Memory B cell (primary cell): ENCODE measurements at regions not wholly inside any gene's neighbourhood (a gene's known extent, or its start where the extent isn't known, plus 50 kb on each side); places are given as distances from the start of the nearest gene placed in this dataset.

ENCODE experiments used
- ATAC-seq: fragments of 150-1000 bp; cut with Tn5 transposase; 2 replicates; pipeline ENCODE4 v1.10.0; 2021; ENCODE audit warnings: low read depth, mild to moderate bottlenecking, moderate library complexity
- DNase-seq, 2 donors: peaks; one replicate each; pipeline ENCODE4 v3.0.0; 2022; ENCODE audit warnings: low spot score in 2 of 2
- H3K27ac Mint-ChIP-seq: one replicate; pipeline ENCODE4 v1.8.0; 2022; ENCODE audit warnings: mild to moderate bottlenecking, moderate library complexity, mixed read lengths
- H3K27me3 Mint-ChIP-seq: one replicate; pipeline ENCODE4 v1.8.0; 2022; ENCODE audit warnings: mixed read lengths
- H3K36me3 Mint-ChIP-seq: one replicate; pipeline ENCODE4 v1.8.0; 2022; ENCODE audit warnings: mild to moderate bottlenecking, mixed read lengths
- H3K4me1 Mint-ChIP-seq: one replicate; pipeline ENCODE4 v1.8.0; 2022; ENCODE audit warnings: mixed read lengths
- H3K4me3 Mint-ChIP-seq: one replicate; pipeline ENCODE4 v1.8.0; 2022; ENCODE audit warnings: mild to moderate bottlenecking, moderate library complexity, mixed read lengths
- H3K9me3 Mint-ChIP-seq: one replicate; pipeline ENCODE4 v1.8.0; 2022; ENCODE audit warnings: mixed read lengths

- no peak overlapping the region for H3K27ac Mint-ChIP-seq
- ATAC-seq (no peak), DNase-seq (no peak)
- H3K27me3 Mint-ChIP-seq, result peaks cover 5% of the 10 kb centered on the region
- no peaks in the 10 kb centered on the region for H3K9me3 Mint-ChIP-seq
- no peak overlapping the region for H3K4me3 Mint-ChIP-seq
- H3K36me3 Mint-ChIP-seq, result no peaks in the 10 kb centered on the region
- no peaks in the 10 kb centered on the region for H3K4me1 Mint-ChIP-seq
Observed at GRCh38 chr3:81908561-81908960, 147.1 kb upstream of the GBE1 start.

- no peak for ATAC-seq
- H3K4me3 Mint-ChIP-seq, result no peak overlapping the region
- H3K27me3 Mint-ChIP-seq, result no peaks in the 10 kb centered on the region
- H3K27ac Mint-ChIP-seq, result no peak overlapping the region
- no peaks in the 10 kb centered on the region for H3K4me1 Mint-ChIP-seq
- no peaks in the 10 kb centered on the region for H3K9me3 Mint-ChIP-seq
- DNase-seq, result no peak
- no peaks in the 10 kb centered on the region for H3K36me3 Mint-ChIP-seq
Observed at GRCh38 chr3:81898336-81898735, 136.9 kb upstream of the GBE1 start.

GRCh38 chr3:81894598-81894997, 133.2 kb upstream of the GBE1 start:
- no peak overlapping the region for H3K4me3 Mint-ChIP-seq
- no peak for ATAC-seq

GRCh38 chr3:81891055-81891895, 129.8 kb upstream of the GBE1 start:
- Mint-ChIP-seq H3K4me1 (no peaks in the 10 kb centered on the region), H3K4me3 (no peak overlapping the region), H3K9me3 (no peaks in the 10 kb centered on the region), H3K36me3 (no peaks in the 10 kb centered on the region), H3K27ac (no peak overlapping the region), H3K27me3 (no peaks in the 10 kb centered on the region)
- ATAC-seq (no peak), DNase-seq (no peak)

More at GRCh38 chr3:81894598-81894997, 133.2 kb upstream of the GBE1 start:
- H3K9me3 Mint-ChIP-seq, result no peaks in the 10 kb centered on the region
- no peak overlapping the region for H3K27ac Mint-ChIP-seq
- DNase-seq, result no peak
- H3K27me3 Mint-ChIP-seq, result no peaks in the 10 kb centered on the region
- H3K36me3 Mint-ChIP-seq, result no peaks in the 10 kb centered on the region
- H3K4me1 Mint-ChIP-seq, result no peaks in the 10 kb centered on the region

- no peak for DNase-seq
- Mint-ChIP-seq H3K27me3 (no peaks in the 10 kb centered on the region), H3K36me3 (no peaks in the 10 kb centered on the region), H3K27ac (no peak overlapping the region), H3K4me1 (no peaks in the 10 kb centered on the region), H3K9me3 (no peaks in the 10 kb centered on the region), H3K4me3 (no peak overlapping the region)
- no peak for ATAC-seq
Observed at GRCh38 chr3:81888914-81889557, 127.6 kb upstream of the GBE1 start.

- Mint-ChIP-seq H3K4me1 (no peaks in the 10 kb centered on the region), H3K9me3 (no peaks in the 10 kb centered on the region), H3K36me3 (no peaks in the 10 kb centered on the region), H3K27me3 (no peaks in the 10 kb centered on the region), H3K27ac (no peak overlapping the region), H3K4me3 (no peak overlapping the region)
- no peak for ATAC-seq
- DNase-seq, result no peak
Observed at GRCh38 chr3:81887448-81887847, 126.0 kb upstream of the GBE1 start.

GRCh38 chr3:81886081-81886480, 124.6 kb upstream of the GBE1 start:
- ATAC-seq (no peak), DNase-seq (no peak)
- H3K9me3 Mint-ChIP-seq, result no peaks in the 10 kb centered on the region
- H3K27ac Mint-ChIP-seq, result no peak overlapping the region
- no peaks in the 10 kb centered on the region for H3K4me1 Mint-ChIP-seq
- no peaks in the 10 kb centered on the region for H3K27me3 Mint-ChIP-seq
- H3K36me3 Mint-ChIP-seq, result no peaks in the 10 kb centered on the region
- H3K4me3 Mint-ChIP-seq, result no peak overlapping the region

GRCh38 chr3:81884791-81885190, 123.3 kb upstream of the GBE1 start:
- Mint-ChIP-seq H3K36me3 (no peaks in the 10 kb centered on the region), H3K27ac (no peak overlapping the region), H3K4me3 (no peak overlapping the region), H3K9me3 (no peaks in the 10 kb centered on the region), H3K4me1 (no peaks in the 10 kb centered on the region), H3K27me3 (no peaks in the 10 kb centered on the region)
- ATAC-seq (no peak), DNase-seq (no peak)

- no peak overlapping the region for H3K27ac Mint-ChIP-seq
- H3K36me3 Mint-ChIP-seq, result no peaks in the 10 kb centered on the region
- ATAC-seq, result no peak
- H3K4me3 Mint-ChIP-seq, result no peak overlapping the region
- no peak for DNase-seq
- H3K4me1 Mint-ChIP-seq, result no peaks in the 10 kb centered on the region
- peaks cover 1% of the 10 kb centered on the region for H3K27me3 Mint-ChIP-seq
- H3K9me3 Mint-ChIP-seq, result no peaks in the 10 kb centered on the region
Observed at GRCh38 chr3:81876826-81877225, 115.4 kb upstream of the GBE1 start.

GRCh38 chr3:81874738-81875137, 113.3 kb upstream of the GBE1 start:
- ATAC-seq (no peak), DNase-seq (no peak)
- H3K27ac Mint-ChIP-seq, result no peak overlapping the region
- H3K9me3 Mint-ChIP-seq, result no peaks in the 10 kb centered on the region
- no peaks in the 10 kb centered on the region for H3K36me3 Mint-ChIP-seq
- peaks cover 6% of the 10 kb centered on the region for H3K27me3 Mint-ChIP-seq
- H3K4me3 Mint-ChIP-seq, result no peak overlapping the region
- H3K4me1 Mint-ChIP-seq, result no peaks in the 10 kb centered on the region

GRCh38 chr3:81872566-81872965, 111.1 kb upstream of the GBE1 start:
- no peaks in the 10 kb centered on the region for H3K4me1 Mint-ChIP-seq
- no peak overlapping the region for H3K27ac Mint-ChIP-seq
- DNase-seq (no peak), ATAC-seq (no peak)
- peaks cover 4% of the 10 kb centered on the region for H3K27me3 Mint-ChIP-seq
- no peaks in the 10 kb centered on the region for H3K36me3 Mint-ChIP-seq
- H3K9me3 Mint-ChIP-seq, result no peaks in the 10 kb centered on the region
- no peak overlapping the region for H3K4me3 Mint-ChIP-seq

GRCh38 chr3:81871358-81872155, 110.1 kb upstream of the GBE1 start:
- Mint-ChIP-seq H3K4me1 (no peaks in the 10 kb centered on the region), H3K9me3 (no peaks in the 10 kb centered on the region), H3K27me3 (peaks cover 4% of the 10 kb centered on the region), H3K27ac (no peak overlapping the region), H3K4me3 (no peak overlapping the region), H3K36me3 (no peaks in the 10 kb centered on the region)
- no peak for ATAC-seq
- no peak for DNase-seq

GRCh38 chr3:81869382-81869781, 107.9 kb upstream of the GBE1 start:
- H3K9me3 Mint-ChIP-seq, result no peaks in the 10 kb centered on the region
- H3K36me3 Mint-ChIP-seq, result no peaks in the 10 kb centered on the region
- peaks cover 8% of the 10 kb centered on the region for H3K27me3 Mint-ChIP-seq
- H3K4me3 Mint-ChIP-seq, result no peak overlapping the region
- ATAC-seq, result no peak
- no peak for DNase-seq
- no peaks in the 10 kb centered on the region for H3K4me1 Mint-ChIP-seq
- no peak overlapping the region for H3K27ac Mint-ChIP-seq

- Mint-ChIP-seq H3K36me3 (no peaks in the 10 kb centered on the region), H3K4me1 (no peaks in the 10 kb centered on the region), H3K27ac (no peak overlapping the region), H3K4me3 (no peak overlapping the region), H3K9me3 (no peaks in the 10 kb centered on the region), H3K27me3 (peaks cover 8% of the 10 kb centered on the region)
- no peak for ATAC-seq
- no peak for DNase-seq
Observed at GRCh38 chr3:81868597-81868996, 107.2 kb upstream of the GBE1 start.
